Thyroid gland (tissue), 4 donors: ENCODE measurements at regions not wholly inside any gene's neighbourhood (a gene's known extent, or its start where the extent isn't known, plus 50 kb on each side); places are given as distances from the start of the nearest gene placed in this dataset.

Source experiments
- CTCF ChIP-seq, 6 experiments: fragments of 200-600 bp in 3 of 6; fragments of 450-650 bp in 3 of 6; sonication (generic) in 3 of 6; IDR thresholded peaks; one replicate each; pipeline ENCODE4 v1.5.1; 2016 to 2019; ENCODE audit warnings: antibody characterized with exemption in 6 of 6, mild to moderate bottlenecking in 2 of 6, inconsistent platforms in 1 of 6, moderate library complexity in 1 of 6
- POLR2A ChIP-seq, 2 donors: fragments of 450-650 bp; IDR thresholded peaks; one replicate each; pipeline ENCODE4 v1.6.1; 2017; ENCODE audit warnings: antibody characterized with exemption in 2 of 2, mild to moderate bottlenecking in 2 of 2, moderate library complexity in 1 of 2

GRCh38 chr15:70580286-70580685 lies 183.1 kb downstream of the UACA start:
- no peak for TF ChIP-seq POLR2A (IDR thresholded peaks at IDR 0.05)
- no peak for TF ChIP-seq CTCF (IDR thresholded peaks at IDR 0.05)
